ENCODE measurements at regions not wholly inside any gene's neighbourhood (a gene's known extent, or its start where the extent isn't known, plus 50 kb on each side); places are given as distances from the start of the nearest gene placed in this dataset.

DNA sequence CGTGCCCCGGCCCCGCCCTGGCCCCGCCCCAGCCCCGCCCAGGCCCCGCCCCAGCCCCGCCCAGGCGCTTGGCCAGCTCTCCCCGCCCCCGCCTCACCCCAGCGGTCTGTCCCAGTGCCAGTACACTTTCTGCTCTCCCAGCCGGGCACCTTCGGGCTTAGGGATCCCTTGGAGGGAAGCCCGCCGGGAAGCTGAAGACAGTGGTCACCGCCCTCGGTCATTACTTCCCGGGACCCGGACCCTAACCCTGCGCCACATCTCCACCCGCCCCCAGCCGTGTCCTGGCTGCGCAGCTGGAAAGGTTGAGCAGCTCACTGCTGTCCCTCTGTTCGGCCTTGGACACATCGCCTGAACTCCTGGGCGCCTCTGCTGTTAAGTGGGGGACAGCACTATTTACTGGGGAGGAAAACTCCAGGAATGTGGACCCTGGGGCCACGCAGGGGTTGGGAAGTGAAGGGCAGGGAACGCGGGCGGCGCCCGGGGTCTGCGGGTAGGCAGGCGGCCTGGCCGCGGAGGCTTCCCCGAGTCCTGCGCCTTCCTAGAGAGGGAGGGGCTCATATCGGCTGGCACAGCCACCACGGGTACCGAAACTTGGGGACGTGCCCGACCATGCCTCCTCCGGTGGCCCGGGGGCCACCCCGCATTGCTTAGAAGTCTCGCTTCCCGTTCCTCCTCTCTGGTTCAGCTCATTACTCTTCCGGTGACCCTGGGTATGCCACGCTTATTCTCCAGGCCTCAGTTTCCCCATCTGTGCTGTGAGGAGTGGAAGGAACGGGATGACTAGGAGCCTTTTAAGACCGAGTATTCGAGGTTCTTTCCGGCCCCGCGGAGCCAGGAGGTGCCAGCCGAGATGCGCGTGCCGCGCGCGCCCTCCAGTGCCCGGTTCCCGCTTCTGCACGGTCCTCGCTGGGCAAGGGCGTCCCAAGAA lies 121.0 kb downstream of the GYPC start:
- DNase-seq (peak; percentile 62 to 85 (median 80)), ATAC-seq (peak; percentile 91)
- H3K27me3 ChIP-seq (ENCODE audit: control insufficient read depth in 2 of 2, insufficient read depth in 2 of 2, low read length in 2 of 2), result no peaks in the 10 kb centered on the region
- no peaks in the 10 kb centered on the region for H3K36me3 ChIP-seq (ENCODE audit: control insufficient read depth in 2 of 3, insufficient read depth in 3 of 3, low read length in 3 of 3)
- Mint-ChIP-seq H3K36me3 (no peaks in the 10 kb centered on the region), H3K27ac (peak overlapping the region; percentile 46 to 95 (median 87)), H3K9me3 (no peaks in the 10 kb centered on the region), H3K4me3 (peak overlapping the region; percentile 90 to 98 (median 94)), H3K27me3 (peaks cover under 1 to 23% (median 3%) of the 10 kb centered on the region in 5 donors), H3K4me1 (peaks cover 15 to 27% (median 18%) of the 10 kb centered on the region in 7 donors)
- H3K4me1 ChIP-seq (ENCODE audit: control insufficient read depth in 2 of 2, insufficient read depth in 2 of 2, low read length in 2 of 2), result no peaks in the 10 kb centered on the region
- intact Hi-C loops (cut with micrococcal nuclease), result loop anchor here (1.0 to 5.0 kb wide), 12 partner anchors 15 to 532 kb away; no protein-coding TSS in a partner anchor
- peak overlapping the region; percentile 86 for H3K4me3 ChIP-seq (ENCODE audit: low read length)
- ChIA-PET POLR2A (interaction anchor here (1.2 to 1.7 kb wide), 5 partner anchors 14 to 249 kb away, joined by 4 to 12 read pairs (median 6); no protein-coding TSS in a partner anchor), CTCF (interaction anchor here (0.5 to 4.2 kb wide), 16 partner anchors 8 to 658 kb away, joined by 3 to 82 read pairs (median 6); partner anchors contain the start of gene GYPC)
- peak overlapping the region; percentile 64 for H3K27ac ChIP-seq (ENCODE audit: low read depth, low read length)
- no peaks in the 10 kb centered on the region for H3K9me3 ChIP-seq (ENCODE audit: control insufficient read depth in 2 of 3, low read length in 3 of 3)

DNA sequence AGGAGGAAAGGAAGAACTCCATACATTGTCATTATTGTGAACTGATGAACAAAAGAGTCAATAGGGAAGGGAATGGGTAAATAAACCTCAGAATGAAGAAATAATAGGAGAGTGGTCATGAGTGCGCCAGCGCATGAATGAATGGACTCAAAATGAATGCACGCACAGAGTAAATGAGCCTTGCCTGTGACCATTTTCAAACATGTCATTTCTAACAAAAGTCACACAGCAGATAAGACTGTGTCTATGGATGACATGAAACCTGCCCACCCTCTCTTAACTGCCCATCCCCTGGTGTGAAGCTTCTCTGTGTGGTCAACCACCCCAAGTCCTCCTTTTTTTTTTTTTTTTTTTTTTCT lies 121.1 kb upstream of the TEX51 start:
- H3K9me3 ChIP-seq (ENCODE audit: control insufficient read depth in 2 of 3, low read length in 3 of 3), result no peaks in the 10 kb centered on the region
- no peaks in the 10 kb centered on the region for H3K27me3 ChIP-seq (ENCODE audit: control insufficient read depth in 2 of 2, insufficient read depth in 2 of 2, low read length in 2 of 2)
- ChIA-PET POLR2A (interaction anchor here (1.5 to 1.7 kb wide), 4 partner anchors 15 to 250 kb away, joined by 4 to 12 read pairs (median 6); no protein-coding TSS in a partner anchor), CTCF (interaction anchor here (1.0 to 4.2 kb wide), 11 partner anchors 9 to 418 kb away, joined by 3 to 82 read pairs (median 6); partner anchors contain the start of gene GYPC)
- H3K4me3 ChIP-seq (ENCODE audit: low read length), result no peak overlapping the region
- no peaks in the 10 kb centered on the region for H3K36me3 Mint-ChIP-seq
- H3K9me3 Mint-ChIP-seq, result no peaks in the 10 kb centered on the region
- DNase-seq, result no peak
- peak overlapping the region in 8 of 9 donors; percentile 46 to 95 (median 86) for H3K27ac Mint-ChIP-seq
- no peak overlapping the region for H3K27ac ChIP-seq (ENCODE audit: low read depth, low read length)
- no peak for ATAC-seq
- H3K4me3 Mint-ChIP-seq, result peak overlapping the region; percentile 90 to 98 (median 94)
- peaks cover 15 to 22% (median 17%) of the 10 kb centered on the region in 7 donors for H3K4me1 Mint-ChIP-seq
- intact Hi-C loops (cut with micrococcal nuclease), result loop anchor here (1.0 to 5.0 kb wide), 11 partner anchors 28 to 532 kb away; no protein-coding TSS in a partner anchor
- no peaks in the 10 kb centered on the region for H3K4me1 ChIP-seq (ENCODE audit: control insufficient read depth in 2 of 2, insufficient read depth in 2 of 2, low read length in 2 of 2)
- no peaks in the 10 kb centered on the region for H3K36me3 ChIP-seq (ENCODE audit: control insufficient read depth in 2 of 3, insufficient read depth in 3 of 3, low read length in 3 of 3)
- H3K27me3 Mint-ChIP-seq, result peaks cover 5 to 23% (median 7%) of the 10 kb centered on the region in 5 donors

DNA sequence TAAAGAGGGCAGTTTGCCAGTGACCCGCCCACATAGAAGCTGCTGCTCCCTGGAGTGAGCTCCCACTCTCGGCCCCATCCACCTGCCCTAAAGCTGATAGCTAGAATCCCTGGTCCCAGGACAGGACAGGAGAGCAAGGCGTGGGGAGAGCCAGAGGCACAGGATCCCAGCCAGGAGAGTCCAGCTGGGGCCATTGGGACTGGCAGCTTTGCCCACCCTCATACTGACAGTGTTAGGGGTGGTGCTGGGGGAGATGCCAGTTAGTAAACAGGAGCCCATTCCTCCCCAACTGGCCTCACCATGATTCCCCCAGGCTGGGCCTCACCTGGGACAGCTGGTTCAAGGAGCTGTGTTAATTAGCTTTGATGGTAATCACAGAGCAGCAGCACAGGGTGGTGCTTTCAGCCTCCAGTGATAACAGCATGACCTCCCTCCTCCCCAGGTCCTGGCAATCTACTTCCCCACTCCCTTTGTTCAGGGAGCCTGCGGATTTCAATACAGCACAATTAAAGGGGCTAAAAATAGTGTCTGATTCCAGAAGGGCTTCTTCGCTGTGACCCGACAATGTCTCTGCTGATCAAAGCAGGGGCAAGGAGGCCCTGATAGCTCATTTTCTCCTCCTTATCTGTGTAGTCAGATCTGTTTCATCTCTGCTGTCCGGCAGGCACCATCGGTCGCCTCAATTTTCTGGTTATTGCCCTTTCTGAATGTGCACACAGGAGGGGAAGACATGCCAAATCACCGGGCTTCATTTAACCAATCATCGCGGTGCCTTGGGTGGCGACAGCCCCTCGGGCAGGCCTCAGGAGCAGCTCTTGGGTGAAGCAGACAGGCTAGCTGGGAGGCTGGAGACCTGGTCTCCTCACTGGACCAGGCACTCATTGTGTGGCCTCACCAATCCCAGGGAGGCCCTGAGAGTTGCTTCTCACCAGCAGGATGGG lies 119.9 kb upstream of the TEX51 start:
- no peak overlapping the region for H3K27ac ChIP-seq (ENCODE audit: low read depth, low read length)
- H3K9me3 ChIP-seq (ENCODE audit: control insufficient read depth in 2 of 3, low read length in 3 of 3), result no peaks in the 10 kb centered on the region
- no peaks in the 10 kb centered on the region for H3K36me3 Mint-ChIP-seq
- POLR2A ChIA-PET, result interaction anchor here (0.6 kb wide), 1 partner anchor 179 kb away, joined by 3 read pairs; no protein-coding TSS in a partner anchor
- intact Hi-C loops (cut with micrococcal nuclease), result loop anchor here in 1 of 2 donors (5.0 kb wide), 1 partner anchor 77 kb away; no protein-coding TSS in a partner anchor
- no peak overlapping the region for H3K4me3 ChIP-seq (ENCODE audit: low read length)
- no peaks in the 10 kb centered on the region for H3K4me1 ChIP-seq (ENCODE audit: control insufficient read depth in 2 of 2, insufficient read depth in 2 of 2, low read length in 2 of 2)
- H3K27ac Mint-ChIP-seq, result peak overlapping the region in 1 of 9 donors; percentile 31
- H3K27me3 ChIP-seq (ENCODE audit: control insufficient read depth in 2 of 2, insufficient read depth in 2 of 2, low read length in 2 of 2), result no peaks in the 10 kb centered on the region
- DNase-seq (no peak), ATAC-seq (no peak)
- peak overlapping the region in 7 of 10 donors; percentile 23 to 94 (median 48) for H3K4me3 Mint-ChIP-seq
- CTCF ChIA-PET, result interaction anchor here (0.6 to 4.2 kb wide), 2 partner anchors 28 to 251 kb away, joined by 4 to 82 read pairs; no protein-coding TSS in a partner anchor
- H3K36me3 ChIP-seq (ENCODE audit: control insufficient read depth in 2 of 3, insufficient read depth in 3 of 3, low read length in 3 of 3), result no peaks in the 10 kb centered on the region
- H3K9me3 Mint-ChIP-seq, result peaks cover 0 to 2% (median 0%) of the 10 kb centered on the region in 11 donors
- H3K27me3 Mint-ChIP-seq, result peaks cover 5 to 23% (median 13%) of the 10 kb centered on the region in 5 donors
- peaks cover 15 to 18% (median 17%) of the 10 kb centered on the region in 7 donors for H3K4me1 Mint-ChIP-seq

DNA sequence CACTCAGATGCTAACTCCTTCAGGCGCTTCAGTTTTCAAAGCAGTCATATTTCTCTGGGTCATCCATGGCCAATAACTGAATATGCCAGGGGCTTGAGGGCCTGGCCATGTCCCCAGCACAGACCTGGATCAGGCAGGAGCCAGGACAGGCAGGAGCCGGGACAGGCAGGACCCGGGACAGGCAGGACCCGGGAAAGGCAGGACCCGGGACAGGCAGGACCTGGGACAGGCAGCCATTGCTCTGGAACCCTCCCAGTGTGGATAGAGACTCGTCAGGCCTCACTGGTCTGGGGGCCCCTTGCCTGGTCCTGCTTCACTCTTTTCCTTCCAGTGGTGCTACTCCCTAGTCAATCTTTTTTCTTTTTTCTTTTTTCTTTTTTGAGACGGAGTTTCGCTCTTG lies 117.5 kb upstream of the TEX51 start:
- intact Hi-C loops (cut with micrococcal nuclease), result no loop called here
- Mint-ChIP-seq H3K4me1 (peaks cover 4 to 7% (median 5%) of the 10 kb centered on the region in 7 donors), H3K36me3 (no peaks in the 10 kb centered on the region), H3K27ac (no peak overlapping the region), H3K4me3 (peak overlapping the region in 1 of 10 donors; percentile 25), H3K9me3 (peaks cover 0 to 4% (median 0%) of the 10 kb centered on the region in 11 donors), H3K27me3 (peaks cover 5 to 16% (median 12%) of the 10 kb centered on the region in 5 donors)
- ChIA-PET CTCF (interaction anchor here (0.6 kb wide), 1 partner anchor 165 kb away, joined by 3 read pairs; no protein-coding TSS in a partner anchor), POLR2A (no interaction called here)
- Histone ChIP-seq H3K27me3 (ENCODE audit: control insufficient read depth in 2 of 2, insufficient read depth in 2 of 2, low read length in 2 of 2) (no peaks in the 10 kb centered on the region), H3K36me3 (ENCODE audit: control insufficient read depth in 2 of 3, insufficient read depth in 3 of 3, low read length in 3 of 3) (no peaks in the 10 kb centered on the region), H3K9me3 (ENCODE audit: control insufficient read depth in 2 of 3, low read length in 3 of 3) (no peaks in the 10 kb centered on the region), H3K27ac (ENCODE audit: low read depth, low read length) (no peak overlapping the region), H3K4me1 (ENCODE audit: control insufficient read depth in 2 of 2, insufficient read depth in 2 of 2, low read length in 2 of 2) (no peaks in the 10 kb centered on the region), H3K4me3 (ENCODE audit: low read length) (no peak overlapping the region)
- no peak for ATAC-seq
- DNase-seq, result no peak

DNA sequence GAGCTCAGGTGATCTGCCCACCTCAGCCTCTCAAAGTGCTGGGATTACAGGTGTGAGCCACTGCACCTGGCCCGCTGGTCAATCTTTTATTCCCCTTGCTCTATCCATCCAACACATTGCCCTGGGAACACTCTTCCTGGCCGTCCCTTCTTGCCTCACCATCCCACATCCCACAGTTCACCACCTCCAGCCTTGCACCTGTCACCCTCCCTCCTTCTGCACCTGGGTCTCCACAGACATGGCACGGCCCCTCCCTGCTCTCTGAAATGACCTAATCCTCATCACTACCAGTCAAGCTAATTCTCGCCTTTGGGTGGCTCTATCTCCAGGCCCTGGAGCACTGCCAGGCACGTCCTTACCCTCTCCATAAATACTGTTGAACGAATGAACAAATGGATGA lies 116.9 kb upstream of the TEX51 start:
- no peaks in the 10 kb centered on the region for H3K4me1 ChIP-seq (ENCODE audit: control insufficient read depth in 2 of 2, insufficient read depth in 2 of 2, low read length in 2 of 2)
- Mint-ChIP-seq H3K36me3 (no peaks in the 10 kb centered on the region), H3K4me1 (peaks cover 3 to 6% (median 5%) of the 10 kb centered on the region in 7 donors), H3K27me3 (peaks cover 5 to 16% (median 12%) of the 10 kb centered on the region in 5 donors), H3K27ac (no peak overlapping the region), H3K9me3 (peaks cover 0 to 4% (median 0%) of the 10 kb centered on the region in 11 donors), H3K4me3 (no peak overlapping the region)
- no peaks in the 10 kb centered on the region for H3K9me3 ChIP-seq (ENCODE audit: control insufficient read depth in 2 of 3, low read length in 3 of 3)
- no peaks in the 10 kb centered on the region for H3K27me3 ChIP-seq (ENCODE audit: control insufficient read depth in 2 of 2, insufficient read depth in 2 of 2, low read length in 2 of 2)
- DNase-seq (no peak), ATAC-seq (no peak)
- ChIA-PET CTCF (interaction anchor here (0.6 kb wide), 1 partner anchor 166 kb away, joined by 3 read pairs; no protein-coding TSS in a partner anchor), POLR2A (no interaction called here)
- intact Hi-C loops (cut with micrococcal nuclease), result no loop called here
- no peak overlapping the region for H3K27ac ChIP-seq (ENCODE audit: low read depth, low read length)
- H3K36me3 ChIP-seq (ENCODE audit: control insufficient read depth in 2 of 3, insufficient read depth in 3 of 3, low read length in 3 of 3), result no peaks in the 10 kb centered on the region
- H3K4me3 ChIP-seq (ENCODE audit: low read length), result no peak overlapping the region

DNA sequence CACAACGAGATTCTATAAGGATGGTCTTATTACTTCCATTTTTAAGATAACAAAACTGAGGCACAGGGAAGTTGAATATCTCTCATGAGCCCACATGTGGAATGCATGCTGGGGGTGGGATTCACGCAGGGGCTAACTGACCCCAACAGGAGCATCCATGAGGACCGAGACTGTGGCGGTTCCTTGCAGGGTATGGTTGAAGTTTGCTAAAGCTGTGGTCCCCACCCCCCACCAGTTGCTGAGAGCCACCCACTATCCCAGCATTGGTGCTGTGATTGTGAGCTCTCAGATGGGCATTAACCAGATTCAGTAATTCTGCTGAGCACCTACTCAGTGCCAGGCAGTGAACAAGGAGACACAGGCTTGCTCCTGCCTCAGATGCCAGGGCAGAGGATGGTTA lies 116.0 kb upstream of the TEX51 start:
- H3K36me3 ChIP-seq (ENCODE audit: control insufficient read depth in 2 of 3, insufficient read depth in 3 of 3, low read length in 3 of 3), result no peaks in the 10 kb centered on the region
- H3K27ac ChIP-seq (ENCODE audit: low read depth, low read length), result no peak overlapping the region
- ChIA-PET CTCF (no interaction called here), POLR2A (no interaction called here)
- Mint-ChIP-seq H3K27ac (no peak overlapping the region), H3K9me3 (peaks cover 0 to 4% (median 0%) of the 10 kb centered on the region in 11 donors), H3K4me1 (peaks cover 0 to under 1% (median under 1%) of the 10 kb centered on the region in 7 donors), H3K27me3 (peaks cover 5 to 16% (median 12%) of the 10 kb centered on the region in 5 donors), H3K4me3 (no peak overlapping the region), H3K36me3 (no peaks in the 10 kb centered on the region)
- H3K27me3 ChIP-seq (ENCODE audit: control insufficient read depth in 2 of 2, insufficient read depth in 2 of 2, low read length in 2 of 2), result no peaks in the 10 kb centered on the region
- no peak for DNase-seq
- no peaks in the 10 kb centered on the region for H3K4me1 ChIP-seq (ENCODE audit: control insufficient read depth in 2 of 2, insufficient read depth in 2 of 2, low read length in 2 of 2)
- no peak overlapping the region for H3K4me3 ChIP-seq (ENCODE audit: low read length)
- H3K9me3 ChIP-seq (ENCODE audit: control insufficient read depth in 2 of 3, low read length in 3 of 3), result no peaks in the 10 kb centered on the region
- no peak for ATAC-seq
- intact Hi-C loops (cut with micrococcal nuclease), result no loop called here

All from naive thymus-derived CD4-positive, alpha-beta T cell (primary cell).